ENCODE measurements at regions not wholly inside any gene's neighbourhood (a gene's known extent, or its start where the extent isn't known, plus 50 kb on each side); places are given as distances from the start of the nearest gene placed in this dataset.

GRCh38 chr4:167642250-167642649 is 408.0 kb upstream of the SPOCK3 start:
- TF ChIP-seq CTCF (IDR thresholded peaks at IDR 0.05) (no peak), POLR2A (IDR thresholded peaks at IDR 0.05) (no peak), EP300 (IDR thresholded peaks at IDR 0.05) (no peak)
